ENCODE measurements at regions not wholly inside any gene's neighbourhood (a gene's known extent, or its start where the extent isn't known, plus 50 kb on each side); places are given as distances from the start of the nearest gene placed in this dataset.

GRCh38 chr2:16615687-16616615, 49.7 kb downstream of the CYRIA start:
- H3K4me1 Mint-ChIP-seq = peaks cover 14 to 58% of the 10 kb centered on the region in 2 donors
- DNase-seq = no peak
- H3K9me3 Mint-ChIP-seq = no peaks in the 10 kb centered on the region
- peaks cover 3 to 34% (median 20%) of the 10 kb centered on the region in 3 donors for H3K36me3 Mint-ChIP-seq
- peak overlapping the region in 5 of 6 donors; percentile 3 to 51 (median 32) for H3K27ac Mint-ChIP-seq
- peaks cover 0 to 3% (median 2%) of the 10 kb centered on the region in 3 donors for H3K27me3 Mint-ChIP-seq (ENCODE audit: low read depth in 3 of 3)
- H3K4me3 Mint-ChIP-seq = no peak overlapping the region

GRCh38 chr2:16615246-16615645, 50.4 kb downstream of the CYRIA start:
- Mint-ChIP-seq H3K27ac (peak overlapping the region in 5 of 6 donors; percentile 6 to 57 (median 32)), H3K27me3 (ENCODE audit: low read depth in 3 of 3) (peaks cover 0 to 3% (median 0%) of the 10 kb centered on the region in 3 donors), H3K36me3 (peaks cover 0 to 30% (median 17%) of the 10 kb centered on the region in 3 donors)

GRCh38 chr2:16614314-16614860, 51.2 kb downstream of the CYRIA start:
- Mint-ChIP-seq H3K9me3 (no peaks in the 10 kb centered on the region), H3K27ac (peak overlapping the region in 3 of 6 donors; percentile 21 to 67 (median 57)), H3K36me3 (peaks cover 0 to 26% (median 13%) of the 10 kb centered on the region in 3 donors), H3K4me3 (no peak overlapping the region), H3K4me1 (peaks cover 12 to 65% of the 10 kb centered on the region in 2 donors), H3K27me3 (ENCODE audit: low read depth in 3 of 3) (peaks cover 0 to 3% (median 0%) of the 10 kb centered on the region in 3 donors)
- DNase-seq = no peak

More at GRCh38 chr2:16615246-16615645, 50.4 kb downstream of the CYRIA start:
- Mint-ChIP-seq H3K4me1 (peaks cover 11 to 56% of the 10 kb centered on the region in 2 donors), H3K4me3 (no peak overlapping the region), H3K9me3 (no peaks in the 10 kb centered on the region)
- no peak for DNase-seq

GRCh38 chr2:16613539-16614011, 52.1 kb downstream of the CYRIA start:
- peak in 2 of 3 donors; percentile 25 to 35 for DNase-seq

GRCh38 chr2:16612490-16612889, 53.1 kb downstream of the CYRIA start:
- H3K36me3 Mint-ChIP-seq = peaks cover 0 to 20% (median 13%) of the 10 kb centered on the region in 3 donors
- H3K4me3 Mint-ChIP-seq = no peak overlapping the region
- no peak overlapping the region for H3K27ac Mint-ChIP-seq
- no peaks in the 10 kb centered on the region for H3K9me3 Mint-ChIP-seq
- H3K27me3 Mint-ChIP-seq (ENCODE audit: low read depth in 3 of 3) = peaks cover 0 to 3% (median 0%) of the 10 kb centered on the region in 3 donors
- no peak for DNase-seq
- H3K4me1 Mint-ChIP-seq = peaks cover 27 to 73% of the 10 kb centered on the region in 2 donors

More at GRCh38 chr2:16613539-16614011, 52.1 kb downstream of the CYRIA start:
- Mint-ChIP-seq H3K4me3 (no peak overlapping the region), H3K27ac (peak overlapping the region in 1 of 6 donors; percentile 5), H3K9me3 (no peaks in the 10 kb centered on the region), H3K4me1 (peaks cover 20 to 73% of the 10 kb centered on the region in 2 donors), H3K27me3 (ENCODE audit: low read depth in 3 of 3) (peaks cover 0 to 3% (median 0%) of the 10 kb centered on the region in 3 donors), H3K36me3 (peaks cover 0 to 20% (median 13%) of the 10 kb centered on the region in 3 donors)

- peaks cover 0 to 2% (median 0%) of the 10 kb centered on the region in 3 donors for H3K27me3 Mint-ChIP-seq (ENCODE audit: low read depth in 3 of 3)
- H3K27ac Mint-ChIP-seq = peak overlapping the region in 1 of 6 donors; percentile 66
- no peaks in the 10 kb centered on the region for H3K9me3 Mint-ChIP-seq
- H3K36me3 Mint-ChIP-seq = peaks cover 5 to 15% (median 5%) of the 10 kb centered on the region in 3 donors
- no peak for DNase-seq
- peaks cover 35 to 70% of the 10 kb centered on the region in 2 donors for H3K4me1 Mint-ChIP-seq
- peak overlapping the region in 4 of 5 donors; percentile 83 to 92 (median 88) for H3K4me3 Mint-ChIP-seq
These were observed 55.8 kb downstream of the CYRIA start for GRCh38 chr2:16609786-16610185.

GRCh38 chr2:16608661-16609643, 56.7 kb downstream of the CYRIA start:
- H3K4me1 Mint-ChIP-seq = peaks cover 34 to 63% of the 10 kb centered on the region in 2 donors
- peak overlapping the region; percentile 66 to 86 (median 82) for H3K27ac Mint-ChIP-seq
- peaks cover 0 to 2% (median 0%) of the 10 kb centered on the region in 3 donors for H3K27me3 Mint-ChIP-seq (ENCODE audit: low read depth in 3 of 3)
- no peaks in the 10 kb centered on the region for H3K9me3 Mint-ChIP-seq
- H3K36me3 Mint-ChIP-seq = peaks cover 5 to 15% (median 5%) of the 10 kb centered on the region in 3 donors
- DNase-seq = peak; percentile 76 to 81 (median 81)
- H3K4me3 Mint-ChIP-seq = peak overlapping the region; percentile 83 to 92 (median 91)

- Mint-ChIP-seq H3K4me1 (peaks cover 38 to 67% of the 10 kb centered on the region in 2 donors), H3K4me3 (no peak overlapping the region), H3K27ac (no peak overlapping the region)
These were observed 58.3 kb downstream of the CYRIA start for GRCh38 chr2:16607301-16607700.

GRCh38 chr2:16604236-16604635, 61.4 kb downstream of the CYRIA start:
- Mint-ChIP-seq H3K4me1 (peaks cover 37 to 75% of the 10 kb centered on the region in 2 donors), H3K27me3 (ENCODE audit: low read depth in 3 of 3) (peaks cover 0 to 2% (median 0%) of the 10 kb centered on the region in 3 donors), H3K9me3 (no peaks in the 10 kb centered on the region), H3K36me3 (peaks cover 16 to 21% (median 17%) of the 10 kb centered on the region in 3 donors), H3K4me3 (no peak overlapping the region), H3K27ac (no peak overlapping the region)
- no peak for DNase-seq

More at GRCh38 chr2:16607301-16607700, 58.3 kb downstream of the CYRIA start:
- H3K27me3 Mint-ChIP-seq (ENCODE audit: low read depth in 3 of 3) = no peaks in the 10 kb centered on the region
- H3K9me3 Mint-ChIP-seq = no peaks in the 10 kb centered on the region
- H3K36me3 Mint-ChIP-seq = peaks cover 8 to 13% (median 9%) of the 10 kb centered on the region in 3 donors
- no peak for DNase-seq

- DNase-seq = no peak
- Mint-ChIP-seq H3K27ac (peak overlapping the region in 5 of 6 donors; percentile 5 to 86 (median 39)), H3K9me3 (no peaks in the 10 kb centered on the region), H3K4me1 (peaks cover 9 to 53% of the 10 kb centered on the region in 2 donors), H3K27me3 (ENCODE audit: low read depth in 3 of 3) (no peaks in the 10 kb centered on the region), H3K4me3 (no peak overlapping the region), H3K36me3 (peaks cover 0 to 6% (median 4%) of the 10 kb centered on the region in 3 donors)
These were observed 74.2 kb downstream of the CYRIA start for GRCh38 chr2:16591370-16591933.

GRCh38 chr2:16589465-16589864, 76.2 kb downstream of the CYRIA start:
- Mint-ChIP-seq H3K36me3 (peaks cover 5 to 14% (median 11%) of the 10 kb centered on the region in 3 donors), H3K27ac (peak overlapping the region in 2 of 6 donors; percentile 17 to 21), H3K27me3 (ENCODE audit: low read depth in 3 of 3) (no peaks in the 10 kb centered on the region), H3K4me3 (no peak overlapping the region), H3K9me3 (no peaks in the 10 kb centered on the region), H3K4me1 (peaks cover 28 to 73% of the 10 kb centered on the region in 2 donors)
- no peak for DNase-seq

GRCh38 chr2:16588565-16588964, 77.1 kb downstream of the CYRIA start:
- no peak overlapping the region for H3K27ac Mint-ChIP-seq
- H3K9me3 Mint-ChIP-seq = no peaks in the 10 kb centered on the region
- H3K4me1 Mint-ChIP-seq = peaks cover 36 to 82% of the 10 kb centered on the region in 2 donors

More at GRCh38 chr2:16588565-16588964, 77.1 kb downstream of the CYRIA start:
- Mint-ChIP-seq H3K36me3 (peaks cover 6 to 15% (median 11%) of the 10 kb centered on the region in 3 donors), H3K27me3 (ENCODE audit: low read depth in 3 of 3) (no peaks in the 10 kb centered on the region), H3K4me3 (no peak overlapping the region)
- no peak for DNase-seq
